ENCODE measurements at regions not wholly inside any gene's neighbourhood (a gene's known extent, or its start where the extent isn't known, plus 50 kb on each side); places are given as distances from the start of the nearest gene placed in this dataset.

DNA sequence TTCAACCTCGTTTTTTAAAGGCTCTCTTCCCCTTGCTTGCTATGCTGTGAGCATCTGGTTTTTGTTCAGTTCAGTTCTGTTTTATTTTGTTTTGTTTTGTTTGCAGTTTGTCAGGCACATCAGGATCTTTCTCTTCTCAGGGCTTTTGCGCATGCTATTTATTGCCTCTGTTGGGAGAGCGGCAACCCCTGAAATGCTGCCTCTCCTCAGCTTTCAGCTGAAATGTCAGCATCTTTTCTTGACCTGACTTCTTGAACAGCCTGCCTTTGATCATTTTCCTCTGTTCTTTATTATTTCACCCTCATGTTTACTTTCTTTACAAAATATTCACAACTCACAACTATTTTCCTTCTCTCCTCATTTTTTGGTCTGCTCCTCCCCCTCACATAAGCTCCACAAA lies 50.4 kb upstream of the RC3H1 start:
- no peaks in the 10 kb centered on the region for H3K4me1 Mint-ChIP-seq (ENCODE audit: low read depth)
- H3K4me3 Mint-ChIP-seq (ENCODE audit: unreplicated experiment), result no peak overlapping the region
- TF ChIP-seq, protein P1, sequence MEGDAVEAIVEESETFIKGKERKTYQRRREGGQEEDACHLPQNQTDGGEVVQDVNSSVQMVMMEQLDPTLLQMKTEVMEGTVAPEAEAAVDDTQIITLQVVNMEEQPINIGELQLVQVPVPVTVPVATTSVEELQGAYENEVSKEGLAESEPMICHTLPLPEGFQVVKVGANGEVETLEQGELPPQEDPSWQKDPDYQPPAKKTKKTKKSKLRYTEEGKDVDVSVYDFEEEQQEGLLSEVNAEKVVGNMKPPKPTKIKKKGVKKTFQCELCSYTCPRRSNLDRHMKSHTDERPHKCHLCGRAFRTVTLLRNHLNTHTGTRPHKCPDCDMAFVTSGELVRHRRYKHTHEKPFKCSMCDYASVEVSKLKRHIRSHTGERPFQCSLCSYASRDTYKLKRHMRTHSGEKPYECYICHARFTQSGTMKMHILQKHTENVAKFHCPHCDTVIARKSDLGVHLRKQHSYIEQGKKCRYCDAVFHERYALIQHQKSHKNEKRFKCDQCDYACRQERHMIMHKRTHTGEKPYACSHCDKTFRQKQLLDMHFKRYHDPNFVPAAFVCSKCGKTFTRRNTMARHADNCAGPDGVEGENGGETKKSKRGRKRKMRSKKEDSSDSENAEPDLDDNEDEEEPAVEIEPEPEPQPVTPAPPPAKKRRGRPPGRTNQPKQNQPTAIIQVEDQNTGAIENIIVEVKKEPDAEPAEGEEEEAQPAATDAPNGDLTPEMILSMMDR (IDR thresholded peaks at IDR 0.05), result no peak
- H3K27me3 Mint-ChIP-seq (ENCODE audit: low read depth), result peaks cover 4% of the 10 kb centered on the region
- no peaks in the 10 kb centered on the region for H3K9me3 Mint-ChIP-seq (ENCODE audit: low read depth)
- no peak for DNase-seq (ENCODE audit: low spot score)
- no peaks in the 10 kb centered on the region for H3K36me3 Mint-ChIP-seq (ENCODE audit: low read depth)
- H3K27ac Mint-ChIP-seq (ENCODE audit: unreplicated experiment), result no peak overlapping the region
